K562 (cell line): ENCODE measurements at regions not wholly inside any gene's neighbourhood (a gene's known extent, or its start where the extent isn't known, plus 50 kb on each side); places are given as distances from the start of the nearest gene placed in this dataset.

Experiments
- ATAC-seq: fragments of 200-7000 bp; cut with Tn5 transposase; 3 replicates; pipeline ENCODE4 v1.9.1; 2020; ENCODE audit warnings: moderate library complexity
- BruUV-seq: library from RNA; stranded (reverse); fragments of 400-500 nt; replicated peaks from 2 replicates; lab custom pipeline; 2021; lab: Mats Ljungman, UMichigan
- CTCF ChIA-PET: fragments of 300-600 bp; formaldehyde crosslinking; extraction: SDS; loops from one replicate; lab custom pipeline; 2021; ENCODE audit warnings: low intra/inter-chr PET ratio; lab: Yijun Ruan, JAX
- POLR2A ChIA-PET: fragments of 300-600, 350-650 bp; sonication (Branson Sonifier 250); formaldehyde crosslinking; extraction: SDS; loops from one replicate; lab custom pipeline; 2021; ENCODE audit warnings: antibody characterized with exemption, inconsistent platforms; lab: Yijun Ruan, JAX
- DNase-seq, 4 experiments: peaks; one replicate each; pipeline versions ENCODE4 v3.0.0 to v3.0.0-alpha.2; 2011 to 2018; ENCODE audit warnings: low spot score in 3 of 4, mixed read lengths in 3 of 4; ENCODE audit errors: extremely low read depth in 1 of 4
- FAIRE-seq: peaks from 2 replicates; lab custom pipeline; 2011; peaks lifted over from hg19 to GRCh38; lab: Jason Lieb, UNC
- H2AFZ ChIP-seq: 2 replicates; pipeline ENCODE4 v1.6.0; 2011; ENCODE audit warnings: low read depth, low read length, control low read depth, inconsistent platforms
- H3K27ac ChIP-seq: fragments of 200-600 bp; 3 replicates; pipeline ENCODE4 v1.8.0; 2011; ENCODE audit warnings: low read depth, mild to moderate bottlenecking, control low read depth, inconsistent platforms, low read length, moderate library complexity, mixed read lengths; ENCODE audit errors: extremely low read depth
- H3K27me3 ChIP-seq, 2 experiments: fragments of 300-600 bp in 1 of 2; 2 replicates in 1 of 2; 3 replicates in 1 of 2; pipeline versions ENCODE4 v1.6.0 to v1.8.0; 2011; ENCODE audit warnings: inconsistent platforms in 2 of 2, low read length in 2 of 2, mild to moderate bottlenecking in 1 of 2, mixed read lengths in 1 of 2, moderate library complexity in 1 of 2; ENCODE audit not compliant: control insufficient read depth in 2 of 2, insufficient read depth in 2 of 2
- H3K36me3 ChIP-seq: fragments of 300-600 bp; 3 replicates; pipeline ENCODE4 v1.8.0; 2011; ENCODE audit warnings: mild to moderate bottlenecking, low read length, inconsistent platforms; ENCODE audit not compliant: control insufficient read depth, insufficient read depth
- H3K4me1 ChIP-seq, 2 experiments: fragments of 200-600 bp in 1 of 2; replicated peaks in 1 of 2; 2 replicates in 1 of 2; 3 replicates in 1 of 2; pipeline versions ENCODE4 v1.5.1 to v1.8.0; 2011; ENCODE audit warnings: inconsistent platforms in 2 of 2, low read length in 2 of 2, mild to moderate bottlenecking in 1 of 2, mixed read lengths in 1 of 2, moderate library complexity in 1 of 2; ENCODE audit not compliant: control insufficient read depth in 2 of 2, insufficient read depth in 2 of 2
- H3K4me2 ChIP-seq: 2 replicates; pipeline ENCODE4 v1.6.1; 2011; ENCODE audit warnings: low read length, control low read depth, inconsistent platforms, mixed read lengths; ENCODE audit not compliant: insufficient read depth
- H3K4me3 ChIP-seq: fragments of 200-600 bp; sonication (generic), shearing (Covaris generic); 2 replicates; pipeline ENCODE4 v1.5.1; 2016; ENCODE audit warnings: control low read depth, inconsistent platforms
- H3K79me2 ChIP-seq: fragments of 200-600 bp; 3 replicates; pipeline ENCODE4 v1.8.0; 2011; ENCODE audit warnings: low read length, inconsistent platforms; ENCODE audit not compliant: control insufficient read depth, insufficient read depth
- H3K9ac ChIP-seq, 2 experiments: 2 replicates each; pipeline versions ENCODE4 v1.6.0 to v1.6.1; 2011; ENCODE audit warnings: low read depth in 2 of 2, low read length in 2 of 2, control low read depth in 1 of 2, inconsistent platforms in 1 of 2, mild to moderate bottlenecking in 1 of 2, mixed read lengths in 1 of 2; ENCODE audit not compliant: insufficient read depth in 1 of 2
- H3K9me1 ChIP-seq: one replicate; pipeline ENCODE4 v1.6.0; 2011; ENCODE audit warnings: inconsistent platforms, mild to moderate bottlenecking, low read length, moderate library complexity; ENCODE audit not compliant: control insufficient read depth, insufficient read depth
- H3K9me3 ChIP-seq: replicated peaks from 2 replicates; pipeline ENCODE4 v1.5.1; 2011; ENCODE audit warnings: low read depth, low read length, inconsistent platforms; ENCODE audit not compliant: control insufficient read depth, insufficient read depth
- H4K20me1 ChIP-seq: replicated peaks from 2 replicates; pipeline ENCODE4 v1.6.1; 2011; ENCODE audit warnings: low read length, inconsistent platforms, mixed read lengths; ENCODE audit not compliant: control insufficient read depth, insufficient read depth
- CAMTA2 ChIP-seq: fragments of 250-450 bp; sonication (Bioruptor Pico); conservative IDR thresholded peaks from 2 replicates; pipeline ENCODE4 v1.5.1; 2022
- CBX8 ChIP-seq: fragments of 200-600 bp; sonication (generic); IDR thresholded peaks from 2 replicates; pipeline ENCODE4 v1.6.1; 2012; ENCODE audit warnings: borderline replicate concordance, mixed run types, low read depth, mild to moderate bottlenecking, moderate library complexity, mixed read lengths, low read length, control low read depth, inconsistent platforms; ENCODE audit not compliant: poor library complexity, severe bottlenecking; ENCODE audit errors: extremely low read depth
- CHD4 ChIP-seq: fragments of 200-600 bp; sonication (generic); IDR thresholded peaks from 3 replicates; pipeline ENCODE4 v1.6.1; 2012; ENCODE audit warnings: low read depth, mild to moderate bottlenecking, mixed read lengths, low read length, inconsistent platforms; ENCODE audit not compliant: insufficient read depth, insufficient replicate concordance, poor library complexity, severe bottlenecking
- E2F3 ChIP-seq: fragments of 250-450 bp; sonication (Bioruptor Pico); IDR thresholded peaks from 2 replicates; pipeline ENCODE4 v1.4.0; 2020; ENCODE audit warnings: mild to moderate bottlenecking
- FOXK1 ChIP-seq: sonication (generic); formaldehyde crosslinking; IDR thresholded peaks from 2 replicates; pipeline ENCODE4 v1.8.0; 2022; ENCODE audit warnings: missing genetic modification reagents, mild to moderate bottlenecking, borderline replicate concordance
- HEY1 ChIP-seq: fragments of 250-450 bp; sonication (Bioruptor Pico); IDR thresholded peaks from 2 replicates; pipeline ENCODE4 v1.5.0; 2020; ENCODE audit warnings: mild to moderate bottlenecking, moderate library complexity, borderline replicate concordance
- MECOM ChIP-seq: fragments of 250-450 bp; sonication (Bioruptor Pico); IDR thresholded peaks from 2 replicates; pipeline ENCODE4 v1.8.0; 2022; ENCODE audit warnings: inconsistent platforms
- MEF2D ChIP-seq: conservative IDR thresholded peaks from 2 replicates; pipeline ENCODE4 v1.6.1; 2016; ENCODE audit warnings: low read depth, missing genetic modification characterization, missing compliant biosample characterization
- NBN ChIP-seq: fragments of 450-650 bp; IDR thresholded peaks from 2 replicates; pipeline ENCODE4 v1.6.1; 2016; ENCODE audit warnings: low read depth, mild to moderate bottlenecking
- NCOR1 ChIP-seq: fragments of 450-650 bp; IDR thresholded peaks from 2 replicates; pipeline ENCODE4 v1.6.1; 2016; ENCODE audit warnings: mild to moderate bottlenecking, moderate library complexity
- POLR2G ChIP-seq: fragments of 200-400 bp; formaldehyde crosslinking; IDR thresholded peaks from 2 replicates; pipeline ENCODE4 v1.6.1; 2017; ENCODE audit warnings: low read depth, mild to moderate bottlenecking, antibody characterized with exemption, low read length, moderate library complexity
- SIN3A ChIP-seq, 2 experiments: fragments of 150-350 bp in 1 of 2; IDR thresholded peaks; 2 replicates each; pipeline ENCODE4 v1.6.1; 2011 to 2016; ENCODE audit warnings: borderline replicate concordance in 2 of 2, low read depth in 2 of 2, low read length in 2 of 2, mild to moderate bottlenecking in 2 of 2, moderate library complexity in 2 of 2; ENCODE audit not compliant: control insufficient read depth in 1 of 2
- ZBTB34 ChIP-seq: fragments of 250-450 bp; sonication (Bioruptor Pico); IDR thresholded peaks from 2 replicates; pipeline ENCODE4 v1.8.0; 2021; ENCODE audit warnings: mild to moderate bottlenecking, moderate library complexity
- ZNF277 ChIP-seq: fragments of 250-450 bp; sonication (Bioruptor Pico); IDR thresholded peaks from 2 replicates; pipeline ENCODE4 v1.8.0; 2022; ENCODE audit warnings: inconsistent platforms, mild to moderate bottlenecking, moderate library complexity, borderline replicate concordance
- ZNF324 ChIP-seq: fragments of 250-450 bp; sonication (Bioruptor Pico); IDR thresholded peaks from 2 replicates; pipeline ENCODE4 v1.4.0; 2020; ENCODE audit warnings: mild to moderate bottlenecking
- ZNF354B ChIP-seq: fragments of 250-450 bp; sonication (Bioruptor Pico); IDR thresholded peaks from 2 replicates; pipeline ENCODE4 v1.4.0; 2020
- ZNF384 ChIP-seq: IDR thresholded peaks from 2 replicates; pipeline ENCODE4 v1.6.1; 2012; ENCODE audit warnings: low read depth, low read length, improper control_type of control experiment
- ZNF551 ChIP-seq: fragments of 250-450 bp; sonication (Bioruptor Pico); IDR thresholded peaks from 2 replicates; pipeline ENCODE4 v1.5.0; 2021; ENCODE audit warnings: mild to moderate bottlenecking, moderate library complexity
- ZNF57 ChIP-seq: fragments of 450-650 bp; formaldehyde crosslinking; IDR thresholded peaks from 2 replicates; pipeline ENCODE4 v1.4.0; 2020; ENCODE audit warnings: mild to moderate bottlenecking, moderate library complexity
- ZNF780A ChIP-seq: fragments of 250-450 bp; sonication (Bioruptor Pico); IDR thresholded peaks from 2 replicates; pipeline ENCODE4 v1.5.0; 2021; ENCODE audit warnings: mild to moderate bottlenecking
- ZNF79 ChIP-seq: fragments of 250-450 bp; sonication (Bioruptor Pico); IDR thresholded peaks from 2 replicates; pipeline ENCODE4 v1.4.0; 2020; ENCODE audit warnings: low read depth, mild to moderate bottlenecking, moderate library complexity
- in situ Hi-C: fragments of 300-500 bp; cut with MboI; formaldehyde crosslinking; loops from 4 replicates; pipeline ENCODE4 v1.15.0; 2018; ENCODE audit warnings: inconsistent platforms, mixed read lengths
- intact Hi-C: fragments of 100-400 bp; cut with micrococcal nuclease; formaldehyde crosslinking; loops from 2 replicates; pipeline ENCODE4 v1.14.2; 2022

- no peak for TF ChIP-seq CBX8
- no peak for TF ChIP-seq ZNF780A (CRISPR knock-in tag)
Measured at GRCh38 chr1:162930976-162931560, 70.1 kb upstream of the CCDC190 start (continued).

- H3K4me1 ChIP-seq: no peaks in the 10 kb centered on the region
- H3K36me3 ChIP-seq: no peaks in the 10 kb centered on the region
- no peaks in the 10 kb centered on the region for H3K9me1 ChIP-seq
- H2AFZ ChIP-seq: no peak overlapping the region
- ATAC-seq: no peak
- BruUV-seq: no TSS peak
- H3K4me3 ChIP-seq: no peak overlapping the region
- no peak overlapping the region for H3K27ac ChIP-seq
- H3K27me3 ChIP-seq: peaks cover 0 to 3% of the 10 kb centered on the region in 2 experiments; a peak in 1 of 5 replicates
- TF ChIP-seq ZNF57 (no peak), ZNF354B (CRISPR knock-in tag) (no peak), CAMTA2 (CRISPR knock-in tag) (no peak), ZNF277 (CRISPR knock-in tag) (no peak), POLR2G (no peak), ZBTB34 (CRISPR knock-in tag) (no peak), NBN (no peak), HEY1 (no peak), SIN3A (IDR thresholded peaks at IDR 0.05; ENCODE audit: borderline replicate concordance in 2 of 2, control insufficient read depth in 1 of 2, low read depth in 2 of 2, low read length in 2 of 2) (no peak), MEF2D (tag) (no peak), ZNF384 (no peak), CHD4 (no peak), E2F3 (CRISPR knock-in tag) (no peak), FOXK1 (CRISPR knock-in tag) (no peak), NCOR1 (no peak), ZNF79 (no peak), ZNF324 (CRISPR knock-in tag) (no peak), MECOM (no peak), ZNF551 (CRISPR knock-in tag) (no peak)
- no peaks in the 10 kb centered on the region for H3K79me2 ChIP-seq
- no peaks in the 10 kb centered on the region for H4K20me1 ChIP-seq
- intact Hi-C loops: no loop called here
- no peak overlapping the region for H3K4me2 ChIP-seq
- in situ Hi-C loops: no loop called here
- H3K9ac ChIP-seq: no peak overlapping the region
- DNase-seq: no peak
- POLR2A ChIA-PET: no interaction called here
- CTCF ChIA-PET: no interaction called here
- FAIRE-seq: peak; percentile 49
- H3K9me3 ChIP-seq: no peaks in the 10 kb centered on the region
Measured at GRCh38 chr1:162930532-162930931, 69.6 kb upstream of the CCDC190 start.
